ENCODE measurements at regions not wholly inside any gene's neighbourhood (a gene's known extent, or its start where the extent isn't known, plus 50 kb on each side); places are given as distances from the start of the nearest gene placed in this dataset.

- ChIA-PET CTCF (no interaction called here), POLR2A (no interaction called here)
- no peak for TF ChIP-seq RCOR1 (IDR thresholded peaks at IDR 0.05; ENCODE audit: low read depth, low read length)
- no peak for TF ChIP-seq FOSL2 (IDR thresholded peaks at IDR 0.05)
- TF ChIP-seq FOSL2 (CRISPR knock-in tag; IDR thresholded peaks at IDR 0.05), result no peak
- TF ChIP-seq TFCP2L1 (CRISPR knock-in tag; IDR thresholded peaks at IDR 0.05), result no peak
- no peak for TF ChIP-seq GATA3 (IDR thresholded peaks at IDR 0.05; ENCODE audit: borderline replicate concordance)
- no peak for TF ChIP-seq HEYL (CRISPR knock-in tag; IDR thresholded peaks at IDR 0.05)
- no peaks in the 10 kb centered on the region for H3K9me3 ChIP-seq
- WGBS (ENCODE audit: missing lambda C conversion rate), result 6% methylated on average over 3 of the region's 3 CpGs
- no peak overlapping the region for H3K27ac ChIP-seq
- DNase-seq (ENCODE audit: low read depth in 1 of 2, low spot score in 1 of 2) (no peak), FAIRE-seq (no peak), ATAC-seq (no peak)
- no peaks in the 10 kb centered on the region for H3K4me1 ChIP-seq
- H3K4me3 ChIP-seq, result no peak overlapping the region
- H3K4me2 ChIP-seq, result no peak overlapping the region
Measured at GRCh38 chr18:47403949-47404348, 152.5 kb upstream of the SKOR2 start.

- DNase-seq (ENCODE audit: low read depth in 1 of 2, low spot score in 1 of 2) (no peak), ATAC-seq (no peak), FAIRE-seq (no peak)
- Histone ChIP-seq H3K9me3 (no peaks in the 10 kb centered on the region), H3K4me3 (no peak overlapping the region), H3K27ac (no peak overlapping the region), H3K4me2 (no peak overlapping the region), H3K4me1 (no peaks in the 10 kb centered on the region)
- 26% methylated on average over 8 of the region's 8 CpGs for WGBS (ENCODE audit: missing lambda C conversion rate)
- ChIA-PET POLR2A (no interaction called here), CTCF (interaction anchor here (0.6 kb wide), 1 partner anchor 38 kb away, joined by 3 read pairs; no protein-coding TSS in a partner anchor)
- TF ChIP-seq NR3C1 (IDR thresholded peaks at IDR 0.05), result no peak
- TF ChIP-seq ESRRA (IDR thresholded peaks at IDR 0.05; ENCODE audit: borderline replicate concordance, low read length), result no peak
- TF ChIP-seq SMC3 (IDR thresholded peaks at IDR 0.05), result no peak
- TF ChIP-seq CHD2 (IDR thresholded peaks at IDR 0.05; ENCODE audit: low read length, partially characterized antibody), result no peak
- no peak for TF ChIP-seq RFX5 (IDR thresholded peaks at IDR 0.05)
- TF ChIP-seq EHMT2 (IDR thresholded peaks at IDR 0.05; ENCODE audit: low read depth), result no peak
Measured at GRCh38 chr18:47403317-47403716, 151.9 kb upstream of the SKOR2 start.

- 0% methylated on average over 1 of the region's 1 CpG for WGBS (ENCODE audit: missing lambda C conversion rate)
- ChIA-PET POLR2A (no interaction called here), CTCF (no interaction called here)
- Histone ChIP-seq H3K4me1 (no peaks in the 10 kb centered on the region), H3K4me2 (no peak overlapping the region), H3K4me3 (no peak overlapping the region), H3K9me3 (no peaks in the 10 kb centered on the region), H3K27ac (no peak overlapping the region)
- ATAC-seq (no peak), FAIRE-seq (no peak), DNase-seq (ENCODE audit: low read depth in 1 of 2, low spot score in 1 of 2) (no peak)
- TF ChIP-seq JUNB (IDR thresholded peaks at IDR 0.05) (no peak), FOXS1 (CRISPR knock-in tag; IDR thresholded peaks at IDR 0.05) (no peak), HOXB5 (CRISPR knock-in tag; IDR thresholded peaks at IDR 0.05) (no peak), CEBPB (IDR thresholded peaks at IDR 0.05) (no peak), CHD2 (IDR thresholded peaks at IDR 0.05; ENCODE audit: low read length, partially characterized antibody) (no peak), MAZ (IDR thresholded peaks at IDR 0.05; ENCODE audit: borderline replicate concordance, low read depth, low read length) (no peak), REST (IDR thresholded peaks at IDR 0.05) (no peak), RCOR1 (IDR thresholded peaks at IDR 0.05; ENCODE audit: low read depth, low read length) (no peak), HDAC2 (IDR thresholded peaks at IDR 0.05) (no peak), ZNF302 (CRISPR knock-in tag; IDR thresholded peaks at IDR 0.05) (no peak), MYC (IDR thresholded peaks at IDR 0.05; ENCODE audit: borderline replicate concordance, low read length) (no peak), KDM1A (IDR thresholded peaks at IDR 0.05; ENCODE audit: low read depth) (no peak), CBX2 (IDR thresholded peaks at IDR 0.05; ENCODE audit: borderline replicate concordance, low read depth) (no peak), CHD4 (IDR thresholded peaks at IDR 0.05; ENCODE audit: borderline replicate concordance) (no peak)
Measured at GRCh38 chr18:47399475-47399874, 148.0 kb upstream of the SKOR2 start.

Measured in A549 (cell line).